HG03095 (cell line): ENCODE measurements at regions not wholly inside any gene's neighbourhood (a gene's known extent, or its start where the extent isn't known, plus 50 kb on each side); places are given as distances from the start of the nearest gene placed in this dataset.
A peak's percentile ranks its signal among the peaks of the same experiment; 100 is the strongest.
"Not testable (repeated sequence)": the region's sequence is repeated elsewhere in the genome, so short reads cannot be mapped to it uniquely, and the experiment has no call there.

Source experiments
- ATAC-seq: cut with Tn5 transposase; IDR thresholded peaks from one replicate; pipeline ENCODE4 v1.9.1; 2021; ENCODE audit warnings: moderate library complexity; ENCODE audit not compliant: unreplicated experiment

GRCh38 chr12:59158066-59158465 is 237.8 kb upstream of the LRIG3 start:
- no peak for ATAC-seq

GRCh38 chr12:59155448-59155847 is 235.1 kb upstream of the LRIG3 start:
- ATAC-seq: no peak

DNA sequence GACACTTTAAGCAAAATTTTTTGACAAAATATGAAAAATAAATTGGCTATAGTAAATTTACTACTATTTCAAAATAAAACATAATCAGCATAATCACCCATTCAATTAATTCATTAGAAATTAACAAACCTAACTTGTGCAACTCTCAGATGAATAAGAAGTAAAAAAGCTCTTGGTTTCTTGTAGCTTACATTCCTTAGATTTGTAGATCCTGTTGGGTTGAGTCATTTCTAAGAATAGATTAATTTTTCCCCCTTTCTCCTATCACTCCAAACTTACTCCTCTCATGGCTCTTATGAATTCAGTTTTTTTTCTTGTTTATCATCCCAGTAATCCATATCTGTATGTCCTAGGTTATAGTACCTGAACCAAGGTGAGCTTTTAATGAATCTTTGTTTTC is 230.9 kb upstream of the LRIG3 start:
- no peak for ATAC-seq

- peak; percentile 100 for ATAC-seq
Measured at GRCh38 chr12:59149995-59150642, 229.8 kb upstream of the LRIG3 start.

GRCh38 chr12:59147791-59148190 is 227.5 kb upstream of the LRIG3 start:
- no peak for ATAC-seq

GRCh38 chr12:59142183-59142790 is 222.0 kb upstream of the LRIG3 start:
- ATAC-seq: no peak

DNA sequence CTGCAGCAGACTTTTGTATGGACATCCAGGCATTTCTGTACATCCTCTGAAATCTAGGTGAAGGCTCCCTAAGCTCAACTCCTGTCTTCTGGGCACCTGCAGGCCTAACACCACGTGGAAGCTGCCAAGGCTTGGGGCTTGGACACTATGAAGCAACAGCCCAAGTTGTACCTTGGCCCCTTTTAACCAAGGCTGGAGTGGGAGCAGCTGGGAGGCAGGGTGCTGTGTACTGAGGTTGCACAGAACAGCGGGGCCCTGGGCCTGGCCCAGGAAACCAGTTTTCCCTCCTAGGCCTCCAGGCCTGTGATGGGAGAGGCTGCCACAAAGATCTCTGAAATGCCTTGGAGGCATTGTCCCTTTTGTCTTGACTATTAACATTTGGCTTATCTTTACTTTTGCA is 214.4 kb upstream of the LRIG3 start:
- ATAC-seq: no peak

GRCh38 chr12:59131462-59131861 is 211.2 kb upstream of the LRIG3 start:
- ATAC-seq: no peak

DNA sequence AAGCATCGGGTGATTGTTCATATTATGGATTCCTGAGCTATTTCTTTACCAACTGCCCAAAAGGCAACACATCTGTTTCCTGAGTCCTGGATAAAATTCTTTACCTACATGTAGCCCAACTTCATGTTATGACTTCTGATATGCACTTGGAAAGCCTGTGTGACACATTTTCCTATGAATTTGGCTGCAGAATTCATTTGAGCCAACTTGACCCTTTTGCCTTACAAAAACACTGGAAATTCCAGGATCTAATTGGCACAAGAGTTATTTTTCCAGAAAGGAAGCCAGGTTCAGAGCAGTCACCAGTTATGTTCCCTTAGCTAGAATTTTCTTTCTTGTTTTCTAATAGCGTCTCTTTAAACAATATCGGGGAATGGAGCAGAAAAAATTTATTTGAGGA is 202.5 kb upstream of the LRIG3 start:
- ATAC-seq: no peak

GRCh38 chr12:59121451-59121850 is 201.1 kb upstream of the LRIG3 start:
- no peak for ATAC-seq

- no peak for ATAC-seq
Measured at GRCh38 chr12:59119676-59120075, 199.4 kb upstream of the LRIG3 start.

GRCh38 chr12:59118356-59118755 is 198.1 kb upstream of the LRIG3 start:
- ATAC-seq: no peak

GRCh38 chr12:59115995-59116394 is 195.7 kb upstream of the LRIG3 start:
- ATAC-seq: no peak

DNA sequence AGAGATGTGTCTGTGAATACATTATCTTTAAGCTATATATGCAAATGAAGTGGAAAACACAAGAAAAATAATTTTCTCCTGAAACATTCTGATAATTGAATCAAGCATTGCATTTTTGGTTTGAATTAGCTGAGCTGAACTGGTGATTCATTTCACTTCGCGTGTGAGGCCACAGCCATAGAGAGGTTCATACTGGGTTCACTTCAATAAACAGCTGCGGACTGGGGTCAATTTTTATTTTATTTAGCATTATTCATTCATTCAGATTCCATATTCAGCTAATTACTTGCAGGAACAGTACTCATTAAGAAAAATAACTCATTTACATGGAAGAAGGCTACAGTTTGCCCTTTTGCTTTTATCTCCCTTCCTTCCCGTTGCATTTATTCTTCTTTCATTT is 195.2 kb upstream of the LRIG3 start:
- ATAC-seq: no peak

DNA sequence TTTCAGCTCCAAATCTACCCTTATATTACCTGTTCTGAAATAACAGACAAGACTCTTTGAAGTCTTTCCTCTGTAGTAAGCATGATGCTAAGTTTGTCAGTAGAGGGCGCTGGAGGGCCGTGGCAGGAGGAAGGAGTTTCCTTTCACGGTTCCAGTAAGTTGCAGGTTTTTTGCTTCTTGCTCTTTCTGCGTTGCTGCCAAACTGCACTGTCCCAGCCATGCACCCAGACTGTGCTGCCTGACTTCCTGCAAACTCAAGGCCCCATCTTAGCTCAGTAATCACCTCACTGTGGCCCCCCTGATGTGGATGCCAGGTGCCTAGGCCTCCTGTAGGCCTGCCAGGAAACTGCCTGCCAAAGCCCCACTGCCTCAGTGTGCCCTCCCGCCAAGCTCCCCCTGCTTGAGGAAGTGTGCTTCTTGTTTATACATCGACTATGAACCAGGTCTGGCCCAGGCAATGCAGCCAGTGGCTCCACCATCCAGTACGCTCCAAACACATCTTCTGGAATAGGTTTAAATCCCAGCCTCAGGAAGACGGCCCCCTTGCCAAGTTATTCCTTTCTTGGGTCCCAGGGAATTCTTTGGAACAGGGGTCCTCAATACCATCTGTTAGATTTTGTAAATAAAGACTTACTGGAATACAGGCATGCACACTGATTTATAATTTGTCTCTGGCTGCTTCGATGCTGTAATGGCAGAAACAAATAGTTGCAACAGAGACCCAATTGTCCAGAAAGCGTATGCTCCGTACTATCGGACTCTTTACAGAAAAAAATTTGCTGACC is 193.7 kb upstream of the LRIG3 start:
- ATAC-seq: peak; percentile 92

GRCh38 chr12:59111851-59112250 is 191.5 kb upstream of the LRIG3 start:
- no peak for ATAC-seq

DNA sequence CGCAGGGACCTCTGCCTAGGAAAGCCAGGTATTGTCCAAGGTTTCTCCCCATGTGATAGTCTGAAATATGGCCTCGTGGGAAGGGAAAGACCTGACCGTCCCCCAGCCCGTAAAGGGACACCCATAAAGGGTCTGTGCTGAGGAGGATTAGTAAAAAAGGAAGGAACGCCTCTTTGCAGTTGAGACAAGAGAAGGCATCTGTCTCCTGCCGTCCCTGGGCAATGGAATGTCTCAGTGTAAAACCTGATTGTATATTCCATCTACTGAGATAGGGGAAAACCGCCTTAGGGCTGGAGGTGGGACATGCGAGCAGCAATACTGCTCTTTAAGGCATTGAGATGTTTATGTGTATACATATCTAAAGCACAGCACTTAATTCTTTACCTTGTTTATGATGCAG is 188.2 kb upstream of the LRIG3 start:
- not testable (repeated sequence) for ATAC-seq

DNA sequence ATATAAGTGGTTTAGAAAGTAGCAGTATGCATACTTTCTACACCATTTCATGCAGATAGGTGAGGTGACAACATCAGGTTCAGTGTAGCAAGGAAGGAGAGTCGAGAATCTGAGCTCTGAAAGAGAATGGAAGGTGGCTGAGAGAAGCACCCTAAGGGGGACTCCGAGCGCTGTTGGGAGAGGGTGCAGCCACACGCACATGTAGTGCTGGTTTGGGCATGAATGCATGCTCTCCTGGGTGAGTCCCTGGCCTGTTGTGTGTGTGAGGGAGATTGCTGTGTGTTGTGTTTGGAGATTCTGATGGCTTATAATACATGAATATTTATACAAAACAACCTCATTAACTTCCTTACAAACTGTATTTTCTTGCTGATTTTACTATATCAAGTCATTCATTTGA is 180.3 kb upstream of the LRIG3 start:
- ATAC-seq: no peak

DNA sequence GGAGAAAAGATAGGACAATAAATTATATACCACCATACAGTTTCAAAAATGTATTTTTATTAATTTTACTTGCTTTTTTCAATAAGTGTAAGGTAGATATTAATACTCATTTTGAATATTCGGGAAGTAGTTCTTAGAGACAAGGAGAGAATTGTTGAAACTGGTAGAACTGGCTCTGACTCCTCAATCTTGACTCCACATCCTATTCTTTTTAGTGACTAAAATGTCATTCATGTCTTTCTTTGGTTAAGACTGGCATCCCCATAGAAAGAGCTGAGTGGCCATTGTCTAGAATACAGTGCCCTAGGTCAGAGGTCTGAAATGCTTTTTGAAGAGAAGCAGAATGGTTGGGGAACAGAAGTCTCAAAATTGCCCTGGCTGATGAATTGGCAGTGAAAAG is 177.6 kb upstream of the LRIG3 start:
- no peak for ATAC-seq

- ATAC-seq: no peak
Measured at GRCh38 chr12:59096246-59096645, 175.9 kb upstream of the LRIG3 start.

DNA sequence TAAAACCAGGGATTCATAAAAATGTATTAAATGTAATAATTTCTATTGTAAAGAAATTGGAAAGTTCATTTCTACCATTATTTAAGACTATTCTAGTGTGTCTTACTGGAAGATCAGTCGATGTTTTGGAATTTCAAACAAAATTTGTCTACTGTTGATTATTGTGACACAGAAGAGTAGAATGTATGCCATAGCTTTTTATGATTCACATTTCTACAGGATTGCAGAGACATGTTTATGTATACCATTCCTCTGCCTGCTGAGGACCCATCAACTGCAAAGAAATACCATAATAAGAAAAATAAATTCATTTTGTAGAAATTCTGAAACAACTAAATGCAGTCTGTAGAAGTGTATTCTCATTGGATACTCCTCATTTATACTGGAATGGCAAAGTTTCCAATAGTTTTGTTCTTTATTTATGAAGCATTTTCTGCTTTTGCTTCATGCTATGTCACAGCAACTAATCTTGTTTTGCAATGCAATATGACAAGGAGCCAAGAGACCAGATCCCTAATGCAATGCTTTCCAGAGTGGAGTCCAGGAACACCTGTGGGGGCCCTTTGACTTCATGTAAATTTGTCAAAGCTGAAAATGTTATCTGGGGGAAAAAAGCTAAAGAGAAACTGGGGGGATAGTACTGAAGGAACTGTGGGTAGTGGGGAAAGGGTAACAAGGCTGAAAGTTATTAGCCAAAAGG is 172.9 kb upstream of the LRIG3 start:
- no peak for ATAC-seq

- ATAC-seq: no peak
Measured at GRCh38 chr12:59088673-59089072, 168.4 kb upstream of the LRIG3 start.
